NCI-H146 treated with DMSO at 0.1 percent for 48 hours (cell line): ENCODE measurements at regions not wholly inside any gene's neighbourhood (a gene's known extent, or its start where the extent isn't known, plus 50 kb on each side); places are given as distances from the start of the nearest gene placed in this dataset.

Experiments
- DNase-seq: peaks from one replicate; lab custom pipeline; 2025; ENCODE audit not compliant: unreplicated experiment; lab: John Stamatoyannopoulos, UW

GRCh38 chrX:6472652-6473342 is 62.1 kb downstream of the VCX3A start:
- no peak for DNase-seq

GRCh38 chrX:6468706-6469105 is 66.2 kb downstream of the VCX3A start:
- DNase-seq: no peak

- peak; percentile 3 for DNase-seq
These were observed 69.2 kb downstream of the VCX3A start for GRCh38 chrX:6465756-6466155.

- DNase-seq: no peak
These were observed 70.2 kb downstream of the VCX3A start for GRCh38 chrX:6464726-6465125.

- DNase-seq: no peak
These were observed 73.9 kb downstream of the VCX3A start for GRCh38 chrX:6460893-6461490.

GRCh38 chrX:6456196-6456595 is 78.7 kb downstream of the VCX3A start:
- DNase-seq: no peak

GRCh38 chrX:6449946-6450345 is 85.0 kb downstream of the VCX3A start:
- DNase-seq: no peak

- DNase-seq: no peak
These were observed 86.9 kb downstream of the VCX3A start for GRCh38 chrX:6448003-6448402.

GRCh38 chrX:6446582-6446981 is 88.3 kb downstream of the VCX3A start:
- DNase-seq: no peak

- DNase-seq: no peak
These were observed 94.3 kb downstream of the VCX3A start for GRCh38 chrX:6440648-6441047.

- no peak for DNase-seq
These were observed 102.7 kb downstream of the VCX3A start for GRCh38 chrX:6432226-6432625.

- DNase-seq: no peak
These were observed 127.4 kb downstream of the VCX3A start for GRCh38 chrX:6407542-6407941.

GRCh38 chrX:6386837-6387236 is 148.1 kb downstream of the VCX3A start:
- DNase-seq: no peak

GRCh38 chrX:6384921-6385320 is 150.0 kb downstream of the VCX3A start:
- DNase-seq: no peak

- DNase-seq: no peak
These were observed 150.5 kb downstream of the VCX3A start for GRCh38 chrX:6384371-6384770.

- no peak for DNase-seq
These were observed 151.0 kb downstream of the VCX3A start for GRCh38 chrX:6383917-6384316.

GRCh38 chrX:6383488-6383887 is 151.4 kb downstream of the VCX3A start:
- no peak for DNase-seq

GRCh38 chrX:6382284-6382683 is 152.6 kb downstream of the VCX3A start:
- no peak for DNase-seq

GRCh38 chrX:6377103-6377764 is 148.6 kb upstream of the NLGN4X start:
- no peak for DNase-seq

GRCh38 chrX:6374556-6374955 is 145.9 kb upstream of the NLGN4X start:
- DNase-seq: no peak

- no peak for DNase-seq
These were observed 144.3 kb upstream of the NLGN4X start for GRCh38 chrX:6372981-6373380.

GRCh38 chrX:6371353-6371752 is 142.7 kb upstream of the NLGN4X start:
- no peak for DNase-seq
